Right lobe of liver (tissue), 4 donors: ENCODE measurements at regions not wholly inside any gene's neighbourhood (a gene's known extent, or its start where the extent isn't known, plus 50 kb on each side); places are given as distances from the start of the nearest gene placed in this dataset.

Experiments
- POLR2A ChIP-seq: fragments of 450-650 bp; IDR thresholded peaks from one replicate; pipeline ENCODE4 v1.6.1; 2017; ENCODE audit warnings: antibody characterized with exemption, mild to moderate bottlenecking
- TF ChIP-seq, protein P1 (sequence below), 4 donors: fragments of 200-600 bp in 3 of 4; fragments of 450-650 bp in 1 of 4; IDR thresholded peaks; one replicate each; pipeline versions ENCODE4 v1.5.1 to v1.8.0; 2016 to 2022; ENCODE audit warnings: antibody characterized with exemption in 4 of 4, mild to moderate bottlenecking in 2 of 4
- donor health status: DM: no; HTN: no; CAD: no.
- donor health status: DM: no; HTN: no; CAD: no.
- donor health status: DM: no; HTN: yes; CAD: no.

DNA sequence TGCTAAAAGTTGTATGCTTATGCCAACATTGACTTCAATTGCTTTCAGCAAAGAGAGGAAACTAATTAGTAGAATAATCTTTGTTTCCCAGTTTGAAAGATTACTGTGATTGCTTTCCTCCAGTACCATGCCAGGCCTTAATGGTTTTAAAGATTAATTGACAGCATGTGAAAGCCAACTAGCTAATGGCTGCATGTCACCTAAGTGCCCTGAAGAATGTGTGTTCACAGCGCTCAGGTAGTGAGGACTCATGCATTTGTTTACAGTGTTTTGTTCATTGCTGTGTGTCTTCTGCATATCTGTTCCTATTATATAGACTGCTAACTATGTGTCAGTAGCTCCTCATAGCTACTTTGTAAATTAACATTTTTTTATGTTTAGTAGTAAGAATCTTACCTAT is 335.6 kb downstream of the LRRIQ3 start:
- TF ChIP-seq POLR2A = no peak
- TF ChIP-seq, protein P1, sequence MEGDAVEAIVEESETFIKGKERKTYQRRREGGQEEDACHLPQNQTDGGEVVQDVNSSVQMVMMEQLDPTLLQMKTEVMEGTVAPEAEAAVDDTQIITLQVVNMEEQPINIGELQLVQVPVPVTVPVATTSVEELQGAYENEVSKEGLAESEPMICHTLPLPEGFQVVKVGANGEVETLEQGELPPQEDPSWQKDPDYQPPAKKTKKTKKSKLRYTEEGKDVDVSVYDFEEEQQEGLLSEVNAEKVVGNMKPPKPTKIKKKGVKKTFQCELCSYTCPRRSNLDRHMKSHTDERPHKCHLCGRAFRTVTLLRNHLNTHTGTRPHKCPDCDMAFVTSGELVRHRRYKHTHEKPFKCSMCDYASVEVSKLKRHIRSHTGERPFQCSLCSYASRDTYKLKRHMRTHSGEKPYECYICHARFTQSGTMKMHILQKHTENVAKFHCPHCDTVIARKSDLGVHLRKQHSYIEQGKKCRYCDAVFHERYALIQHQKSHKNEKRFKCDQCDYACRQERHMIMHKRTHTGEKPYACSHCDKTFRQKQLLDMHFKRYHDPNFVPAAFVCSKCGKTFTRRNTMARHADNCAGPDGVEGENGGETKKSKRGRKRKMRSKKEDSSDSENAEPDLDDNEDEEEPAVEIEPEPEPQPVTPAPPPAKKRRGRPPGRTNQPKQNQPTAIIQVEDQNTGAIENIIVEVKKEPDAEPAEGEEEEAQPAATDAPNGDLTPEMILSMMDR (IDR thresholded peaks at IDR 0.05) = no peak
